Putamen (tissue), 1 donor: ENCODE measurements at regions not wholly inside any gene's neighbourhood (a gene's known extent, or its start where the extent isn't known, plus 50 kb on each side); places are given as distances from the start of the nearest gene placed in this dataset.
"Not testable (repeated sequence)": the region's sequence is repeated elsewhere in the genome, so short reads cannot be mapped to it uniquely, and the experiment has no call there.

Source experiments
- DNase-seq: peaks from one replicate; pipeline ENCODE4 v3.0.0-alpha.2; 2016; ENCODE audit warnings: low spot score

DNA sequence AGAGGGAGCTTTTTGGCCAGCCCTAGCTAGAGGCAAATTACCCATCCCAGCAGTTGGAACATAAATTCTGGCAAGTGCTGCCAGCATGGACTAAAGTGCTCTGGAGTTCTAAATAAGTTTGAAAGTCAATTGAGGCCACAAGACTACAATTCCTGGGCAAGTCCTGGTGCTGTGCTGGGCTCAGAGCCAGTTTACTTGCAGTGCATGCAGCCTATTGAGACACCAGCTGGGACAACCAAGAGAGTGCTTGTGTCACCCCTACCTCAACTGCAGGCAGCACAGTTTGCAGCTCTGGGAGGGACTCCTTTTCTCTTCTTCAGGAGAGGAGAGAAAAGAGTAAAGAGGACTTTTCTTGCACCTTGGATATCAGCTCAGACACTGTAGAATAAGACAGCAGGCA lies 277.2 kb upstream of the TMEFF2 start:
- DNase-seq, result no peak

DNA sequence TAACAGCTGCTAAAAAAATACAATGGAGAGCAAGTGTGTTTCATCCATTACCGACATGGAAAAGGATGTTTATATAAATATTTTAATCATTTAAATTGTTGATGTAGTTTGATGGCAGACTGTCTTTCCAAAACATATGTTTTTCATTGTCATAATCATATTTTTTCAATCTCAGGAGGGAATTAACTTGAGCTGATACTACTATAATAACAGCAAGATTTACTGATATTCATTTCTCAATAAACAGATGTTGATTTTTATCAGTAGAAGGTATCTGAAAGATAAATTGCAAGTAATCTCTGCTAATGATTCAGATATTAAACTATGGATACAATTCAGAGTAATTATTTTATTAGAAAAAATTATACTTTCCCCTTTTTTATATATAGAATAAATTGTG lies 274.9 kb upstream of the TMEFF2 start:
- DNase-seq, result no peak

DNA sequence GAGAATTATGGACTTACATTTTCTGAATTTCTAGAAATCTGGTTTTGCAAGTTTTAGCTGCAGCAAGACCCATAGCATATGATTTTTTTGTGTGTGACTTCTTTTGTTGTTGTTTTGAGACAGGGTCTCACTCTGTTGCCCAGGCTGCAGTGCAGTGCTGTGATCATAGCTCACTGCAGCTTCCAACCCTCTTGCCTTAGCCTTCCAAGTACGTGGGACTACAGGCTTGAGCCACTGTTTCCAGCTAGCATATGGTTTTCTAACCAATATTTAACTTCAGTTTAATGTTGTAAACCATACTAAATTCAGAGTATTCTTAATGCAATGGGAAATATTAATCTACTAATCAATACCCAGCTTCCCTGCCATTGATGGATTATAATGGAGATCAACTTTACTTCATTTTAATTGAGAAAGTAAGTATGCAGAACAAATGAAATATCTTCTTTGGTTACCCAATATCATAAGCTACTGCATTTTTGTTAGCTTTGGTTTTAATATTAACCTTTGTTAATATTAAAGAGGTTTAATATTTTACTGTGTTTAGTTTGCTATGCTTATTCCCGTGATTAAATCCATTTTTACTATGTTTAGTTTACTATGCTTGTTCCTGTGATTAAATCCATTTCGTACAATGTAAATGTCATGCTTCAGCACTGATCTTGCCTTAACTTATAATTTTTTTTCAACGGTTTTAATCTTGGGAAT lies 273.4 kb upstream of the TMEFF2 start:
- DNase-seq, result no peak

DNA sequence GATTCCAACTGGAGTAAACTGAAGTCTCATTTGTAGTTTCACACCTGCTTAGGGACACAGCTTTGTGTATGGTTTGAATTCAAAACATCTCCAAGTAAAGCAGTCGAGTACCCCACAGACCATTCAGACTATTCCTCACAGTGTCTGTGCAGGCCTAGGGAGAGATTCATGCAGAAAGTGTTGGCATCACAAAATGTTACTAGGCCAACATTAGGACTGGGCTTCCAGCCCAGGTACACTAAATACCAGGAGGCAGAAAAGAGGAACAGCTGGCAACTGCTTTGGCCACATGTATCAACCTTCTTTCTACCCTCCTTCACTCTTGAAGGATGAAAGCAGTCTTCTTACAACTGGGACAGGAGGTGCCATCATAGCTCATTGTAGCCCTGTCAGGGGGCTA lies 270.4 kb upstream of the TMEFF2 start:
- DNase-seq, result no peak

DNA sequence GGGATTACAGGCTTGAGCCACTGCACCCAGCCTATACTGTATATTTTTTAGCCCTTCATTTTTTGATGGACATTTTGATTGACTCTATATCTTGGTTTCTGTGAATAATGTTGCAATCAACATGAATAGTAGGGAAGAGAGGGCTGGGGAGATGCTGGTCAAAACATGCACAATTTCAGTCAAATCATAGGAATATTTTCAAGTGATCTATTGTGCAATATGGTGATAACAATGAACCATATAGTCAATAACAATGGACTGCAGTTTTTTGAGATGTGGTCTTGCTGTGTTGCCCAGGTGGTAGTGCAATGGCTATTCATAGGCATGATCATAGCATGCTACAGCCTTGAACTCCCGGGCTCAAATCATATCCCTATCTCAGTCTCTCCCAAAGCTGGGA lies 264.7 kb upstream of the TMEFF2 start:
- DNase-seq, result no peak

DNA sequence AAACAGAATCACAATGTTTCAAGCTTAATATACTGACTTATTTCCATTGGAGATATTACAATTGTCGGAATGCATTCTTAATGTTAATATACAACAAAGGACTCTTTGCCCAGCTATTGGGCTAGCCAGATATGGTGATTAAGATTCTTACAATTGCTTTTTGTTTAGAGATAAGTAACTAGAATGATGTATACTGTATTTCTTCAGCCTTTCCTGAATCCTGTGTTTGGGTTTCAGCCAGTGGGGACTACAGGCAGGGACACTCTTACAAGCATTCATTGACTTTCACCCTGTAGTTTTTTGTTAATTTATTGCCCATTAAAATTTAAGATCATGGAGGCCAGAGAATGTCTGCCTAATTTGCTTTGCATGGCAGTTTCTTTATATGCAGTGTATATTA lies 254.1 kb upstream of the TMEFF2 start:
- no peak for DNase-seq

DNA sequence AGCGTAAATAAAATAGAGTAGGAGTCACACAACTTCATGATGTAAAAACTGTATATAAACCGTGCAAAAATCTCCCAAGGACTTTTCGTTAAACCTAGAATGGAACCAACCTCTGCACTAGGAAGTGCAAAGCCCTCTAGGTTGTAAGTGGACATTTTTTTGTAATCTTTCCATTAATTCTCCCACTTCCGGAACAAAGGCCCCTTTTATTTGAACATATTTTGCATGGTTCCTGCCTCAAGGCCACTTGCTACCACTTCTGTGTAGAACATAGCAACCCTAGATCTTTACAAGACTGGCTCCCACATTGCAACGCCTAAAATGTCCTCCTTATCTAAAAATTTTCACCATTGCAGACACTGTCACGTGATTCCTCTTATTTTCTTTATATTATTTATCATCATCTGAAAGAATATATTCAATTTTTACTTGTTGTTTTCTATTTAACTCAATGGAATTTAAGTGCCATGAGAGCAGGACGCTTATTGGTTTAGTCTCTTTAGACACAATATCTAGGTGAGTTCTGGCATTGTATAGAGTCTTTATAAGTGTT lies 249.6 kb upstream of the TMEFF2 start:
- DNase-seq, result no peak

DNA sequence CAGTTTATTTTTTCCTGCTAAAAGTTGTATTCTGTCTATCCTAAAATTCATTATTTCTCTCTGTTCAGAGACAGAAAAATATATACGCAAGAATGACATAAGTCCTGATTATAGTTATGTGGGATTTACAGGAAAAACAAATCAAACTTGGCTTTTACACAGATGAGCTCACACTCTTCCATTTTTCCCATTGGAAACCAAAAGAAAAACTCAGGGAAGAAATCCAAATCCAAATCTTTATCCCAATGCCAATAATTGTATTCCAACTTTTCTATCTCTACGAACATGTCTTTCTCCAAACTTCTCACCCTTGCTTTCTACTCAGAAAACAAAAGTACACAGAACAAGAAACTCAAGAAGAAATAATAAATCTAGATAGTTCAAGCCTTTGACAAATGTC lies 249.1 kb upstream of the TMEFF2 start:
- no peak for DNase-seq

DNA sequence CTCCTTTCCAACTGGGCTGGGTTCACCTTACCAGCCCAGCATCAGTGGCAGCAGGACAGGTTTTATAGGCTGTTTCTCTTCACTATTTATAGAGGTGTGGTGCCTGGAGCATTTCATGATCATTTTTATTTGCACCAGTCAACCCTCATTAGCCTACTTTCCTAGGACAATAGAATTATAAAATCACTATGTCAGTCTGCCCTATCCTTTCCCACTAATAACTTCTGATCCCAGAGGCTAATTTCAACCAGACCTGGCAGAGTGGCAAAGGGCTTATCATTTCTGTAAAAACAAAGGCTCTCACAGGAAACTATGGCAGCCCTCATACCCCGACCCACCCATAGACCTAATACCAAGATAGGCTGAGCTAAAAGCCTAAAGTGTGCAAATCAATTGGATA lies 243.5 kb upstream of the TMEFF2 start:
- DNase-seq, result no peak

DNA sequence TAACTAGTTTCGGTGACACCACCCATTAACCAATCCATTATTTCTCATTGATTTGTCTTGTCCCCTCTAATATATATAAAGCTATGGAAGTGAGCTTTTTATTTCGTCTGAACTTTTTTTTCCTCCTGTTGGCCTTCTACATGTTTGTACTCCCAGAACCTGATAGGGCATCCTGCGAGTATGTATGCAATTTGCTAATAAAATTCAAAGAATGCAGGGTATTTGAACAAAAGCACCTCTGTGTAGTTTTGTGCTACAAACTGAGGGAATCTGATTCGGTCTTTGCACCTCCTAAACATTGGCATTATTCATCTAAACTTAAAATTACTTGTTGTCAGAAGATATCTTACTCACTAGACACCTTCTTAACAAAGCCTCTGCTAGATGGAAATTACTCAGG lies 242.9 kb upstream of the TMEFF2 start:
- no peak for DNase-seq

DNA sequence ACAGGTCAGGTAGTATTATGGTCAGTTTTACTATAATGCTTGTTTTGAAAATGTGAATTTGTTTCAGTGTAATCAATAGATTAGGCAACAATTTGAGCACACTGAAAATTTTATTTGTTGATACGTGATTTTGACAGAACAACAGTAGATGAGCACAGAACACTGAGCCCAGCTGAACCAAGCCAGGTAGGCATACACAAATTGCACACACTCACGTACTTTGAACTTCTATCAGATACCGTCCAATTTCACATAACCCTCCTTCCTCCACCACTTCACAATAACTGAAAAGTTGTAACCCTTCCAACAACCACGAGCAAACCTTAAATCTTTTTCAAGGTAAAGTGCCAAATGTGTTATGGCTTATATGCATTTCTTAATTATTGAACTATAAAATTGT lies 229.5 kb upstream of the TMEFF2 start:
- no peak for DNase-seq

DNA sequence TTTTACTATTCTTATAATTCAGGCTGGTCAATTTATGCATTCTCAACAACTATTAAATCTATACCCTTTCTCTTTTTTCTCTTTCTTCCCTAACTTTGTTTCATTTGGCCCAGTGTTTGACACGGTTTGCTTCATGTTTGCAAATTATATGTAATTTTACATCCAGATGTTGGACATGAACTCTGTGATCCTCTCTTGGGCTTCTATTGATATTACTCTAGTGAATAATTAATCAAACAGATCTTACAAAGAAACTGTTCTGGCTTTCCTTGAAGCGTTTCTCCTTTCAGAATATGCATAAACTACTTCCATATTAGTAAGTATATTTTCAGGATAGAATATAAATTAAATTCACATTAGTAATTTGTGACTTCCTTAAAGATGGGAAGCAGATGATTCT lies 225.1 kb upstream of the TMEFF2 start:
- no peak for DNase-seq

DNA sequence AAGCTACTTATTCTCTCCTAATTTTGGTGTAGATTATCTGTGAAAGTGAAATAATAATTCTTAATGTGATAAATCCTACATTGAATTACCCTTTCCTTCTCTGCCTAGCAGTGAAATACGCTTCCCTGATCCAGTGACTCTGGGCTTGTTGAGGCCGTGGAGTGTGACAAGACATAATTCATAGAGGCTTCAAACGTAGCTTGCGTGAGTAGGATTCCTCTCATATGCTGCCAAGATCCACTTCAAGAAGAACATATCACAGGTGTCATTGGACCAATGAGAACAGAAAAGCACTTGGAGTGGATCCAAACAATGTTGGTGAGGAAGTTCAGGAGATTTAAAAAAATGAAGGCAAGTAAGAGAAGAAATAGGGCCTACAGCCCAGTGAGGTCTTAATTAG lies 221.3 kb upstream of the TMEFF2 start:
- no peak for DNase-seq

DNA sequence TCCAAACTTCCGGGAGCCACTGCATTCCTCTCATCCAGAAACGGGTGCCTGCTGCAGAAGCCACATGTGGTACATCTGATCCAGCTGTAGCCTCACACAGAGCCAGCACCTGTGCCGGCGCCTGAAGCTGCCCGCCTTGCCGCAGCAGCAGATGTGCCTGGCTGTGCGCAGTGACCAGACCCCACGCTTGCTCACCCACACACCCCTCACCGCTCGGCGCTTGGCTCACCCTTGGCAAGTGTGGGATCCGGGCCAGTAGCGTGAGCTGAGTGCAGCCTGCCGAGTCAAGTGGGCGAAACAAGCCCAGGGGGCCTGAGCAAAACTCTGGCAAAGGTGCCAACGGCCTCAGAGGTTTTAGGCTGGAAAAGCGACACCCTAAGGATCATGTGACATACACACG lies 220.1 kb upstream of the TMEFF2 start:
- no peak for DNase-seq

DNA sequence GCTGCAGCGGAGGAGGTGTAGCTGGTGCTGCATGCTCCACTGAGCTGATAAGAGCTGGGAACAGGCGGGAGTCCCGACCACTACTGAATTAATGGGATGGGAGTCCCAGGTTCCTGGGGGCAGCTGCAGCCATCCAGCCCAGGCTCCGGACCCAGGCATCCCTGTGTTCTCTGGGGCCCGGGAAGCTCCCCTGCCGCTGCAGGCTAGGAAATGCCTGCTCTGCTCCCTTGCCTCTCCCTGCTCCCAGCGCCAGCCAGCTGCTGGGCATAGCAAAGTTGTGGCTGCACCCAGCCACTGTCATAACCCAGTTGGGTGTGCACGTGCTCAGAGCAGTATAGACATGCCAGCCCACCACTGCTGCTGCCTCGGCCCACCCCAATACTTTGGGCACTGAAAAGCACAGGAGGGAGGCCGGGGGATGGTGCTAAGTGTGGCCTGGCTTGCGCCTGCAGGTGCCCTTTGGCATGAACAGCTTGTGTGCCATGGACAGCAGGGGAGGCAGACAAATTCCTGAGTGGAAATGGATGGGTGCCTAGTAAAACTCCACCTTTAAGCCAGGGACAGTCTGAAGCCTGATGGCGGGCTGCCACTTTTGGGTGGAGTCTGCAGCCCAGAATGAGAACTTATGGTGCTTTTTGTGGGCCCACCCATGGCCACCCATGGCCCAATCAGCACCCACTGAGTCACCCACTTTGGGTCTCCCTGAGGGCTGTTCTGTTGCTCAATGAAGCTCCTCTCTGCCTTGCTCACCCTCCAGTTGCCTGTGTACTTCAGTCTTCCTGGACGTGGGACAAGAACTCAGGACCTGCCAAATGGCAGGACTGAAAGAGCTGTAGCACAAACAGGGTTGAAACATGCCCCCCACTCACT lies 219.3 kb upstream of the TMEFF2 start:
- DNase-seq, result no peak

DNA sequence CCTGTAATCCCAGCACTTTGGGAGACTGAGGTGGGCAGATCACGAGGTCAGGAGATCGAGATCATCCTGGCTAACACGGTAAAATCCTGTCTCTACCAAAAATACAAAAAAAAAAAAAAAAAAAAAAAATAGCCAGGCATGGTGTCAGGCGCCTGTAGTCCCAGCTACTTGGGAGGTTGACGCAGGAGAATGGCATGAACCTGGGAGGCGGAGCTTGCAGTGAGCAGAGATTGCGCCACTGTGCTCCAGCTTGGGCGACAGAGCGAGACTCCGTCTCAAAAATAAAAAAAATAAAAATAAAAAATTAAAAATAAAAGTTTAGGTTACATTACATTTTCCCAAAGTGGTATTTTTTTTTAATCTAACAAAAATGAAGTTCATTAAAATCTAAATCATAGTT lies 218.1 kb upstream of the TMEFF2 start:
- DNase-seq, result not testable (repeated sequence)

DNA sequence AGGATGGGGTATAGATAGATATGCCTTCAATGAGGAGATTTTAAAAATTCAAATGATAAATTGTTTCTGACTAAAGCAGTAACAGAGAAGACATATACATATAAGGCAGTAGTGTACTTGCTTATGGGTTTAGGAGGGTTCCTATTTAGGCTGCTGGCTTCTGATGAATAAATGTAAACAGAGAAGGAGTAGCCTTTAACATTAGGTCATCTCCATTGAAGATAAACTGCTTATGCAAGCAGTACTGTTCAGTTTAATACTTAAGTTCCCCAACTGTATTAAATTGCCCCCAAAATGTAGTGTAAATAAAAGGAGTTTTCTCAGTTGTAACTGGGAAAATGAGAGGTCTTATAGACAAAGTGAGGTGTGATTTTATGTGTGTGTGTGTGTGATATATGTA lies 217.7 kb upstream of the TMEFF2 start:
- DNase-seq, result no peak

DNA sequence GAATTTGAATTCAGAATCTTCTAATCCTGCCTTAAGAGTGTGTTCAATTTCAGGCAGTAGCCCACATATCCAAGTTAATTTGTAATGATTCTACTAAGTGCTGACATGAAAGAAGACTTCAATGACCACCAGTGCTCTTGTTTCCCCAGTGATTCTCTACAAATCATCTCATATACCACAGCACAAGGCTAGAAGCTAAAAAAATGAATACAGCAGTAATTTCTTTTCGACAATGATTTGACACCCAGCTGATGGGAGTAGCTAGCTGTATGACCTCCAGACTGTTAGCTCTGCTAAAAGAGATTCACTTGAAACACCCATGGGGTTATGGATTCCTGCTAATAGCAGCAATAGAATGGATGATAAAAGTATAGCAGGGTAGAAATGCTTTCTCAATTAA lies 217.0 kb upstream of the TMEFF2 start:
- no peak for DNase-seq

DNA sequence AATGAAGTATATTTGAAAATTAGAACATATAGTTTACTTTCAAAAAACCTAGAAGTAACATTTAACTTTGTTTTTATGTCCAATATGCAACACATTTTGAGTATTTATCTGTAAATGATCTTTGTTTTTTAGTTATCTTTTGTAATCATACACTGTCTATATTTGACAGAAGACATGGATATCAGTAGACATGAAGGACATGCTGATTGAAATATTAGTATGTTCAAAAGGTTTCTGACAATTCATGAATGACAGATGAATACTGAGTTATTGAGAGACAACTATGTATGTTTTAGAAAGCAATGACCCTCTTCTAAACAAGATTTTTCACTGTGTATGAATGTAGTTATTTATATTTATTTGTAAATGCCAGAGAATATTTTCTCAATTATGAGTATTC lies 215.6 kb upstream of the TMEFF2 start:
- DNase-seq, result no peak

DNA sequence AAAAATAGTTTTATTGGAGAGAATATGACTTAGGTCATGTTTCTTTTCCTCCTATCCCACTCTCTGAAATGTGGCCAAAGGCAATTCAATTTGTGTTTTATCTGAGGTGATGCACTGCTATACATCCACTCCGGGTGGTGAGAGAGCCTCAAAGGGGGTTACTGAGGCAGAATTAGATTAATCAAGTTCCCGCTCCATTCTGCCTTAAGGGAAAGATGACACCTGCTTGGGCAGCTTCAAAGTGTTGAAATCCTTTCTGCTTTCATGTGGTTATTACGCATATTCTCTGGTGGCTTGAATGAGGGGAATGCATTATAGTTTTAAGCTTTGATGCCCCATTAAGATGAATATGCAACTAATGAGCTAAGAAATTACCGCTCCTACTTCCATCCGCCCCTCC lies 213.0 kb upstream of the TMEFF2 start:
- DNase-seq, result no peak

DNA sequence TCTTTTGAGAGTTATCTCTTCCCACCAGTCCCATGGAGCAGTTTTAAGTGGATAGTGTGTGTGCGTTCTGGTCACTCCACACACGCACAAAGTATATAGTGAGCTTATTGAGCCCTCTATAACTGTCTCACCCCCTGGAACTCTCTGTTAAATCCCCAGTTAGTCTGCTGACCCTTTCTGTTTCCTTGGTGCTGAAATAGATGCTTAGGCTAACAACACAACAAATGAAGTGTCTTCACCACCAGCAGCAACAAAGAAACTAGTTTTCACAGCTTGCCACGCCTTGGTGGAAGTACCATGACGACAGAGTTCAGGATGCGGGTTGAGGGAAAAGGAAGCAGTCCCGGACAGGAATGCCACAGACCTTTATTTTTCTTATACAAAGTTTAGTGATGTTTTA lies 203.5 kb upstream of the TMEFF2 start:
- no peak for DNase-seq

DNA sequence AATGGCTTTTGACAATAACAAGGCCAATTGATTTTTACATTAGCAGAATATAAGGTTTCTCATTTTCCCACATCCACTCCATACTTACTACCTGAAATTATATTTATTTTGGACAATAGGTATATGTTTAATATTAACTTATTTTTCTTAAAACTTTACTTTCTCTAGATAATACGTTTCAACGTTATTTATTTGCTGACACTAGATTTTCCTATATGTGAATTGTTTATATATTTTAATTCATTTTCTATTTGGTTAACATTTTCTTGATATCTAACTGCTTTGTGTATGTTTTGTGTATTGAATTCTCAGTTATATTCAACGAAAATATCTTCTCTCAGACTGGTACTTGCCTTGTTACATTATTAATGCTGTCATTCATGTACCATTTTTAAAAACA lies 199.9 kb upstream of the TMEFF2 start:
- no peak for DNase-seq

DNA sequence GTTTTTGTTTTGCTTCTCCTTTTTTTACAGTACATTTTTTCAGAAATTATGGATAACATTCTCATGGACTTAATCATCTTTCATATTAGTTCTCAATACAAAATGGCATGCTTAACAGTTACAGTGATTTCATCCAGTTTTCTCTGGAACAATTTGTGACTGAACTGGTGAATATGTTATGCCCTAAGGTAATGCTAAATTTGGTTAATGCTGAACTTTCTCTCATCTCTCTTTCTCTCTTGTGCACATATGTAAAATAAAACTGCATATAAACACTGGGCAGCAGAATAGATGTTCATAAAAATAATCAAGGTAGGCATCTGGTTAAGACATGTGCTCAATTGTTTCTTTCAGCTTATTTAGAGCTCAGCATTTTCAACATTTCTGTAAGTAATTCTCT lies 196.3 kb upstream of the TMEFF2 start:
- no peak for DNase-seq

DNA sequence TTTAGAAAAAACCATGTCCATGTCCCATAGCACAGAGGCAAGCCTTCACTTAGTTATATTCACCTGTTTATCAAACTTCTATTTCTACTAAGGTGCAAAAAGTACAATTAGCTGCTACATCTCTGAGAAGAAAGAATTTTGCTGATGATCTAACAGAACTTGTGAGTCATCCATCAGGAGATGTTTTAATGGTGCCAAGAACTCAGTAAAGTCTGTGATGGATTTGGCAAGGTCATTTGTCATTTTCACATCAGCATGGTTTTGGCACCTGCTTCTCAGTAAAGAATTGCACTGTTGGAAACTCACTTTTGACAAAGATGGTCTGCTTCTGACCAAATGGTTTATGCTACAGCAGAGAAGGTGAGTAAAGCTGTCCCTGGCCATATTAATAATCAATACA lies 195.7 kb upstream of the TMEFF2 start:
- DNase-seq, result peak; percentile 32
